HepG2 (cell line): ENCODE measurements at regions not wholly inside any gene's neighbourhood (a gene's known extent, or its start where the extent isn't known, plus 50 kb on each side); places are given as distances from the start of the nearest gene placed in this dataset.

Experiments
- small RNA-seq, 3 experiments: library from RNA; depleted of rRNA; stranded (forward); fragments of <200 nt; gene quantifications; one replicate each; pipeline ENCODE3, GENCODE V24; 2012; ENCODE audit warnings: low read depth in 2 of 3, low replicate concordance in 1 of 3; ENCODE audit not compliant: insufficient read length in 3 of 3, insufficient read depth in 2 of 3

Small RNA genes lying in the stretch of these regions (small RNA-seq; reads per million reads assigned to genes)
- 0.98 to 5.5 (median 1.9) reads per million in 3 experiments for gene RF00096
